ENCODE measurements at regions not wholly inside any gene's neighbourhood (a gene's known extent, or its start where the extent isn't known, plus 50 kb on each side); places are given as distances from the start of the nearest gene placed in this dataset.

DNA sequence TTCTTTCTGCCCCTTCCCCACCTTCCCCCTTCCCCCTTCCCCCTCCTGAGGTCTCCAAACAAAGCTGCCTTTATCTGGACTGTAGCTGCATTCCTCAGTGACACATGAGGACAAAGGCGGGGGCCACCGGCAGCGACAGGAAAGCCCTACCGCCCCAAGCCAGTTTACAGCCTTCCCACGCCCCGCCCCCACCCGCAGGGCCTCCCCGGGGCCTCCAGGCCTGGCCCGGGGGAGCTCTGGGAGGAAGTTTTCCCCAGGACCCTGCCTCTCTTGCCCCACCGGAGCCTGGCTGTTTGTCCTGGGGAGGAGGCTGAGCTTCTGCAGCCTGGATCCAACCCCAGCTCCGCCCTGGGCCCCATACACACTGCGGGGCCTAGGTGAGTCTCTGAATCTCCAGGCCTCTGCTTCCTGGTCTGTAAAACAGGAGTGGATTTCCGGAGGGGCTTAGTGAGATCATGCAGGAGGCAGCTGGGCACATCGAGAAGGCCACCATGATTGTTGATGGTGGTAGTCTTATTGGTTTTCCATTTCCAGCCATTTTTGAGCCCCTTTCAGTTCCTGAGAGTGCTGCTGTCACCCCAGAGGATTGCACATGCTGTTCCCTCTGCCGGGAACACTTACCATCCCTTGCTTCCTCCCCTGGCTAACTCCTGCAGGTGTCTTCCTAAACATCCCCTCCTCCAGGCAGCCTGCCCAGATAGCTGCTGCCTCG lies 130.7 kb downstream of the MN1 start:
- peaks cover 7% of the 10 kb centered on the region for H3K9me3 Mint-ChIP-seq
- TF ChIP-seq, protein P1, sequence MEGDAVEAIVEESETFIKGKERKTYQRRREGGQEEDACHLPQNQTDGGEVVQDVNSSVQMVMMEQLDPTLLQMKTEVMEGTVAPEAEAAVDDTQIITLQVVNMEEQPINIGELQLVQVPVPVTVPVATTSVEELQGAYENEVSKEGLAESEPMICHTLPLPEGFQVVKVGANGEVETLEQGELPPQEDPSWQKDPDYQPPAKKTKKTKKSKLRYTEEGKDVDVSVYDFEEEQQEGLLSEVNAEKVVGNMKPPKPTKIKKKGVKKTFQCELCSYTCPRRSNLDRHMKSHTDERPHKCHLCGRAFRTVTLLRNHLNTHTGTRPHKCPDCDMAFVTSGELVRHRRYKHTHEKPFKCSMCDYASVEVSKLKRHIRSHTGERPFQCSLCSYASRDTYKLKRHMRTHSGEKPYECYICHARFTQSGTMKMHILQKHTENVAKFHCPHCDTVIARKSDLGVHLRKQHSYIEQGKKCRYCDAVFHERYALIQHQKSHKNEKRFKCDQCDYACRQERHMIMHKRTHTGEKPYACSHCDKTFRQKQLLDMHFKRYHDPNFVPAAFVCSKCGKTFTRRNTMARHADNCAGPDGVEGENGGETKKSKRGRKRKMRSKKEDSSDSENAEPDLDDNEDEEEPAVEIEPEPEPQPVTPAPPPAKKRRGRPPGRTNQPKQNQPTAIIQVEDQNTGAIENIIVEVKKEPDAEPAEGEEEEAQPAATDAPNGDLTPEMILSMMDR (IDR thresholded peaks at IDR 0.05; ENCODE audit: unreplicated experiment): no peak
- H3K4me3 Mint-ChIP-seq: no peak overlapping the region
- DNase-seq (ENCODE audit: low spot score in 2 of 2, unreplicated experiment in 2 of 2): peak; percentile 34 to 63
- no peaks in the 10 kb centered on the region for H3K27me3 Mint-ChIP-seq (ENCODE audit: low read depth)
- peak overlapping the region; percentile 76 for H3K27ac Mint-ChIP-seq
- H3K4me1 Mint-ChIP-seq: peaks cover 50% of the 10 kb centered on the region
- H3K36me3 Mint-ChIP-seq: peaks cover 5% of the 10 kb centered on the region

DNA sequence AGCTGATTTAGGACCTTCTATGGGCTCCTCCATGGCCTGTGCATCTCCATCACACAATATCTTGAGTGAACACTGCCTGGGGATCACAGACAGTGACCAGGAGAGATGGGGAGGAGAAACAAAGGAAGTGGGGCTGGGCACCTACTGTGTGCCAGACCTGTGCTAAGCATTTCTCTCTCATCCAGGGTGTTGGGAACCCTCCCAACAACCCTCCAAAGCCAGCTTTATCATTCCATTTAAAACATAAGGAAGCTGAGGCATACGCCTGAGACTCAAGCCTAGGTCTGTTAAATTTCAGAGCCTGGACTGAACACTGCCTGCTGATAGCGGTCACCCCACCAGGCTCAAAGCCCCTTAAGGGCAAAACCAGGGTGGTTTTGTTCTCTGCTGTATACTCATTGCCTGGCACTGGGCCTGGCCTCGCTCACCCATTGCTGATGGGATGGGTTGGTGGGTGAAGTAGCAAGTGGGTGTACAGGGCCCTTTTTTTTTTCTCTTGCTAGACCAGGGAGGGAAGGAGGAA lies 130.1 kb downstream of the MN1 start:
- peaks cover 5% of the 10 kb centered on the region for H3K36me3 Mint-ChIP-seq
- no peak overlapping the region for H3K4me3 Mint-ChIP-seq
- peak overlapping the region; percentile 76 for H3K27ac Mint-ChIP-seq
- DNase-seq (ENCODE audit: low spot score in 2 of 2, unreplicated experiment in 2 of 2): no peak
- H3K9me3 Mint-ChIP-seq: peaks cover 5% of the 10 kb centered on the region
- TF ChIP-seq, protein P1 (IDR thresholded peaks at IDR 0.05; ENCODE audit: unreplicated experiment): no peak
- H3K27me3 Mint-ChIP-seq (ENCODE audit: low read depth): no peaks in the 10 kb centered on the region
- peaks cover 49% of the 10 kb centered on the region for H3K4me1 Mint-ChIP-seq

- DNase-seq (ENCODE audit: low spot score in 2 of 2, unreplicated experiment in 2 of 2): no peak
- Mint-ChIP-seq H3K27ac (peak overlapping the region; percentile 66), H3K4me1 (peaks cover 40% of the 10 kb centered on the region), H3K4me3 (no peak overlapping the region), H3K9me3 (no peaks in the 10 kb centered on the region), H3K27me3 (ENCODE audit: low read depth) (no peaks in the 10 kb centered on the region), H3K36me3 (no peaks in the 10 kb centered on the region)
- TF ChIP-seq, protein P1 (IDR thresholded peaks at IDR 0.05; ENCODE audit: unreplicated experiment): no peak
Observed at GRCh38 chr22:27672721-27673418, 128.7 kb downstream of the MN1 start.

GRCh38 chr22:27673839-27674238 lies 127.7 kb downstream of the MN1 start:
- Mint-ChIP-seq H3K27ac (no peak overlapping the region), H3K4me3 (no peak overlapping the region), H3K4me1 (peaks cover 32% of the 10 kb centered on the region), H3K9me3 (no peaks in the 10 kb centered on the region), H3K27me3 (ENCODE audit: low read depth) (no peaks in the 10 kb centered on the region), H3K36me3 (no peaks in the 10 kb centered on the region)
- TF ChIP-seq, protein P1 (IDR thresholded peaks at IDR 0.05; ENCODE audit: unreplicated experiment): no peak
- DNase-seq (ENCODE audit: low spot score in 2 of 2, unreplicated experiment in 2 of 2): no peak

GRCh38 chr22:27674261-27674923 lies 127.2 kb downstream of the MN1 start:
- peak overlapping the region; percentile 45 for H3K27ac Mint-ChIP-seq
- H3K36me3 Mint-ChIP-seq: no peaks in the 10 kb centered on the region
- H3K9me3 Mint-ChIP-seq: no peaks in the 10 kb centered on the region
- TF ChIP-seq, protein P1 (IDR thresholded peaks at IDR 0.05; ENCODE audit: unreplicated experiment): no peak
- no peak for DNase-seq (ENCODE audit: low spot score in 2 of 2, unreplicated experiment in 2 of 2)
- H3K4me1 Mint-ChIP-seq: peaks cover 32% of the 10 kb centered on the region
- no peaks in the 10 kb centered on the region for H3K27me3 Mint-ChIP-seq (ENCODE audit: low read depth)
- no peak overlapping the region for H3K4me3 Mint-ChIP-seq
